WTC11 (cell line): ENCODE measurements at regions not wholly inside any gene's neighbourhood (a gene's known extent, or its start where the extent isn't known, plus 50 kb on each side); places are given as distances from the start of the nearest gene placed in this dataset.

Source experiments
- ATAC-seq: fragments of 200-7000 bp; cut with Tn5 transposase; 2 replicates; pipeline ENCODE4 v1.10.0; 2021; ENCODE audit warnings: mild to moderate bottlenecking, moderate library complexity
- CTCF ChIA-PET: fragments of 300-600 bp; sonication (Branson Sonifier 250); formaldehyde crosslinking; loops from one replicate; lab custom pipeline; 2021; ENCODE audit warnings: antibody characterized with exemption; lab: Charles Lee
- POLR2A ChIA-PET: fragments of 350-600 bp; sonication (Branson Sonifier 250); formaldehyde crosslinking; loops from one replicate; lab custom pipeline; 2021; ENCODE audit warnings: antibody characterized with exemption; lab: Charles Lee
- DNase-seq: peaks from one replicate; pipeline ENCODE4 v3.0.0; 2021; ENCODE audit warnings: low spot score
- H3K27ac Mint-ChIP-seq: 2 replicates; pipeline ENCODE4 v1.8.0; 2021; ENCODE audit warnings: mixed read lengths
- H3K27me3 Mint-ChIP-seq: 2 replicates; pipeline ENCODE4 v1.8.0; 2021; ENCODE audit warnings: low read depth, mild to moderate bottlenecking, moderate library complexity, mixed read lengths
- H3K36me3 Mint-ChIP-seq: 2 replicates; pipeline ENCODE4 v1.8.0; 2021; ENCODE audit warnings: mixed read lengths
- H3K4me1 Mint-ChIP-seq: 2 replicates; pipeline ENCODE4 v1.8.0; 2022; ENCODE audit warnings: mixed read lengths
- H3K4me3 Mint-ChIP-seq: 2 replicates; pipeline ENCODE4 v1.8.0; 2021; ENCODE audit warnings: mild to moderate bottlenecking, moderate library complexity, mixed read lengths
- H3K9me3 Mint-ChIP-seq: 2 replicates; pipeline ENCODE4 v1.8.0; 2021; ENCODE audit warnings: mixed read lengths
- CREB1 ChIP-seq: sonication (generic); formaldehyde crosslinking; IDR thresholded peaks from 2 replicates; pipeline ENCODE4 v1.8.0; 2023; ENCODE audit warnings: mild to moderate bottlenecking, missing genetic modification reagents
- ELF4 ChIP-seq: sonication (generic); formaldehyde crosslinking; IDR thresholded peaks from 2 replicates; pipeline ENCODE4 v1.8.1; 2022; ENCODE audit warnings: low read depth, mild to moderate bottlenecking, moderate library complexity, missing genetic modification reagents
- JAZF1 ChIP-seq: fragments of 250-450 bp; sonication (Bioruptor Pico); IDR thresholded peaks from 2 replicates; pipeline ENCODE4 v1.9.0; 2021; ENCODE audit warnings: moderate library complexity, mild to moderate bottlenecking, inconsistent platforms
- NFATC4 ChIP-seq: fragments of 250-450 bp; sonication (Bioruptor Pico); IDR thresholded peaks from 2 replicates; pipeline ENCODE4 v1.9.0; 2021; ENCODE audit warnings: mild to moderate bottlenecking
- NFYB ChIP-seq: sonication (generic); formaldehyde crosslinking; conservative IDR thresholded peaks from 2 replicates; pipeline ENCODE4 v1.8.0; 2022; ENCODE audit warnings: low read depth, missing genetic modification reagents
- RORB ChIP-seq: fragments of 250-450 bp; sonication (Bioruptor Pico); IDR thresholded peaks from 2 replicates; pipeline ENCODE4 v1.9.0; 2021; ENCODE audit warnings: mild to moderate bottlenecking
- TEAD4 ChIP-seq: sonication (generic); formaldehyde crosslinking; IDR thresholded peaks from 2 replicates; pipeline ENCODE4 v1.8.0; 2022; ENCODE audit warnings: mild to moderate bottlenecking, missing genetic modification reagents
- TP53 ChIP-seq: sonication (generic); formaldehyde crosslinking; IDR thresholded peaks from 2 replicates; pipeline ENCODE4 v1.8.1; 2023; ENCODE audit warnings: mild to moderate bottlenecking, missing genetic modification reagents
- ZBTB21 ChIP-seq: sonication (generic); formaldehyde crosslinking; IDR thresholded peaks from 2 replicates; pipeline ENCODE4 v1.8.1; 2023; ENCODE audit warnings: mild to moderate bottlenecking, missing genetic modification reagents, borderline replicate concordance
- ZNF138 ChIP-seq: sonication (generic); formaldehyde crosslinking; conservative IDR thresholded peaks from 2 replicates; pipeline ENCODE4 v1.8.1; 2022; ENCODE audit warnings: mild to moderate bottlenecking, moderate library complexity, missing genetic modification reagents
- ZNF423 ChIP-seq: fragments of 250-450 bp; sonication (Bioruptor Pico); IDR thresholded peaks from 2 replicates; pipeline ENCODE4 v2.1.2; 2022; ENCODE audit warnings: mild to moderate bottlenecking, moderate library complexity
- TF ChIP-seq, protein P1 (sequence below): sonication (generic); formaldehyde crosslinking; conservative IDR thresholded peaks from 2 replicates; pipeline ENCODE4 v1.8.1; 2023; ENCODE audit warnings: mild to moderate bottlenecking, low read depth, missing genetic modification reagents, moderate library complexity
- TF ChIP-seq, protein P2 (sequence below): fragments of 250-450 bp; sonication (Bioruptor Pico); IDR thresholded peaks from 2 replicates; pipeline ENCODE4 v1.9.0; 2021; ENCODE audit warnings: mild to moderate bottlenecking, borderline replicate concordance
- TF ChIP-seq, protein P3 (sequence below): sonication (generic); formaldehyde crosslinking; IDR thresholded peaks from 2 replicates; pipeline ENCODE4 v1.8.1; 2022; ENCODE audit warnings: missing genetic modification reagents, borderline replicate concordance
- TF ChIP-seq, protein P4 (sequence below): sonication (generic); formaldehyde crosslinking; IDR thresholded peaks from 2 replicates; pipeline ENCODE4 v1.8.1; 2023; ENCODE audit warnings: mild to moderate bottlenecking, missing genetic modification reagents, moderate library complexity

DNA sequence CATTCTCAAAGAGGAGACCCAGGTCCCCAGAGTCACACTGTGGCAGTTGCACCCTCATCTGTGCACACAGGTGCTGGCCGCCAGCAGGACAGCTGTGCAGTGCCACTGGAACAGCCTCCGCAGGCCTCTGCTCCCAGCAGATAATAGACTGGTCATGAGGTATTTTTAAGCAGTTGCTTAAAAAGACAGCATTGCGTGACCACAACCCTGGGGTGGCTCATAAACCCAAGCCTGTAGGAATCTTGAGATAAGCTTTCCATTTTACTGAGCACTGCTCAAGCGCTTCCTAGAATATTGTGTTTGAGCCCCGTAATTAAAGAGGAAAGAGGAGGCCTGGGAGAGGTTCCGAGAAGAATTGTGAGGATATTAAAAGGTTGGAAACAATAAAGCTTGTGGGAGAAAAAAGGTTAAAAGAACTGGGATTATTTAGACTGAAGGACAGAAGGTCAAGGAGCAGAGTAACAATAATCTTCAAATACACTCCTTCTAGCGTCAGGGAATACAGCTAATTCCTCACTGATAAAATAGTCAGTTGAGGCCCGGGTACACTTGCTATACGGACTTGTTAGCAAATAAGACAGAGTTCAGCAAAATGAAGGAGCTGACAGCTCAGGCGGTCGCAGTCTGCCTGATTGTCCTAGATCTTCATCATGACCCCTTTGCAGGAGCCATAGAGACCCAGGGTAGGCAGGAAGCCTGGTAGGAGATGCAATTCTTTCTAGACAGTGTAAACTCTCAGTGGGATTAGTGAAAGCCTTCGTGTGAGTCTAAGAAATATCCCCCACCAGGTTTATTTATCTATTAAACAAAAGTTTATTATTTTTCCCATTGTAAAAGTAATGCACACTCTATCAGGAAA, 86.2 kb upstream of the KIT start:
- Mint-ChIP-seq H3K36me3 (no peaks in the 10 kb centered on the region), H3K4me3 (no peak overlapping the region), H3K27me3 (peaks cover 66% of the 10 kb centered on the region), H3K4me1 (peaks cover 31% of the 10 kb centered on the region), H3K27ac (no peak overlapping the region)
- peak; percentile 35 for ATAC-seq
- ChIA-PET POLR2A (interaction anchor here (0.6 to 1.1 kb wide), 2 partner anchors 86 to 359 kb away, joined by 4 read pairs; partner anchors contain the start of gene KIT), CTCF (interaction anchor here (1.0 to 1.2 kb wide), 2 partner anchors 32 to 33 kb away, joined by 3 read pairs; no protein-coding TSS in a partner anchor)
- TF ChIP-seq, protein P1, sequence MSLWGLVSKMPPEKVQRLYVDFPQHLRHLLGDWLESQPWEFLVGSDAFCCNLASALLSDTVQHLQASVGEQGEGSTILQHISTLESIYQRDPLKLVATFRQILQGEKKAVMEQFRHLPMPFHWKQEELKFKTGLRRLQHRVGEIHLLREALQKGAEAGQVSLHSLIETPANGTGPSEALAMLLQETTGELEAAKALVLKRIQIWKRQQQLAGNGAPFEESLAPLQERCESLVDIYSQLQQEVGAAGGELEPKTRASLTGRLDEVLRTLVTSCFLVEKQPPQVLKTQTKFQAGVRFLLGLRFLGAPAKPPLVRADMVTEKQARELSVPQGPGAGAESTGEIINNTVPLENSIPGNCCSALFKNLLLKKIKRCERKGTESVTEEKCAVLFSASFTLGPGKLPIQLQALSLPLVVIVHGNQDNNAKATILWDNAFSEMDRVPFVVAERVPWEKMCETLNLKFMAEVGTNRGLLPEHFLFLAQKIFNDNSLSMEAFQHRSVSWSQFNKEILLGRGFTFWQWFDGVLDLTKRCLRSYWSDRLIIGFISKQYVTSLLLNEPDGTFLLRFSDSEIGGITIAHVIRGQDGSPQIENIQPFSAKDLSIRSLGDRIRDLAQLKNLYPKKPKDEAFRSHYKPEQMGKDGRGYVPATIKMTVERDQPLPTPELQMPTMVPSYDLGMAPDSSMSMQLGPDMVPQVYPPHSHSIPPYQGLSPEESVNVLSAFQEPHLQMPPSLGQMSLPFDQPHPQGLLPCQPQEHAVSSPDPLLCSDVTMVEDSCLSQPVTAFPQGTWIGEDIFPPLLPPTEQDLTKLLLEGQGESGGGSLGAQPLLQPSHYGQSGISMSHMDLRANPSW: no peak
- TF ChIP-seq NFYB (no peak), TEAD4 (CRISPR knock-in tag) (no peak), CREB1 (no peak), ELF4 (CRISPR knock-in tag) (no peak), NFATC4 (CRISPR knock-in tag) (no peak), JAZF1 (CRISPR knock-in tag) (no peak), ZBTB21 (no peak)
- TF ChIP-seq, protein P2, sequence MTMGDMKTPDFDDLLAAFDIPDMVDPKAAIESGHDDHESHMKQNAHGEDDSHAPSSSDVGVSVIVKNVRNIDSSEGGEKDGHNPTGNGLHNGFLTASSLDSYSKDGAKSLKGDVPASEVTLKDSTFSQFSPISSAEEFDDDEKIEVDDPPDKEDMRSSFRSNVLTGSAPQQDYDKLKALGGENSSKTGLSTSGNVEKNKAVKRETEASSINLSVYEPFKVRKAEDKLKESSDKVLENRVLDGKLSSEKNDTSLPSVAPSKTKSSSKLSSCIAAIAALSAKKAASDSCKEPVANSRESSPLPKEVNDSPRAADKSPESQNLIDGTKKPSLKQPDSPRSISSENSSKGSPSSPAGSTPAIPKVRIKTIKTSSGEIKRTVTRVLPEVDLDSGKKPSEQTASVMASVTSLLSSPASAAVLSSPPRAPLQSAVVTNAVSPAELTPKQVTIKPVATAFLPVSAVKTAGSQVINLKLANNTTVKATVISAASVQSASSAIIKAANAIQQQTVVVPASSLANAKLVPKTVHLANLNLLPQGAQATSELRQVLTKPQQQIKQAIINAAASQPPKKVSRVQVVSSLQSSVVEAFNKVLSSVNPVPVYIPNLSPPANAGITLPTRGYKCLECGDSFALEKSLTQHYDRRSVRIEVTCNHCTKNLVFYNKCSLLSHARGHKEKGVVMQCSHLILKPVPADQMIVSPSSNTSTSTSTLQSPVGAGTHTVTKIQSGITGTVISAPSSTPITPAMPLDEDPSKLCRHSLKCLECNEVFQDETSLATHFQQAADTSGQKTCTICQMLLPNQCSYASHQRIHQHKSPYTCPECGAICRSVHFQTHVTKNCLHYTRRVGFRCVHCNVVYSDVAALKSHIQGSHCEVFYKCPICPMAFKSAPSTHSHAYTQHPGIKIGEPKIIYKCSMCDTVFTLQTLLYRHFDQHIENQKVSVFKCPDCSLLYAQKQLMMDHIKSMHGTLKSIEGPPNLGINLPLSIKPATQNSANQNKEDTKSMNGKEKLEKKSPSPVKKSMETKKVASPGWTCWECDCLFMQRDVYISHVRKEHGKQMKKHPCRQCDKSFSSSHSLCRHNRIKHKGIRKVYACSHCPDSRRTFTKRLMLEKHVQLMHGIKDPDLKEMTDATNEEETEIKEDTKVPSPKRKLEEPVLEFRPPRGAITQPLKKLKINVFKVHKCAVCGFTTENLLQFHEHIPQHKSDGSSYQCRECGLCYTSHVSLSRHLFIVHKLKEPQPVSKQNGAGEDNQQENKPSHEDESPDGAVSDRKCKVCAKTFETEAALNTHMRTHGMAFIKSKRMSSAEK (CRISPR knock-in tag): no peak
- TF ChIP-seq, protein P3, sequence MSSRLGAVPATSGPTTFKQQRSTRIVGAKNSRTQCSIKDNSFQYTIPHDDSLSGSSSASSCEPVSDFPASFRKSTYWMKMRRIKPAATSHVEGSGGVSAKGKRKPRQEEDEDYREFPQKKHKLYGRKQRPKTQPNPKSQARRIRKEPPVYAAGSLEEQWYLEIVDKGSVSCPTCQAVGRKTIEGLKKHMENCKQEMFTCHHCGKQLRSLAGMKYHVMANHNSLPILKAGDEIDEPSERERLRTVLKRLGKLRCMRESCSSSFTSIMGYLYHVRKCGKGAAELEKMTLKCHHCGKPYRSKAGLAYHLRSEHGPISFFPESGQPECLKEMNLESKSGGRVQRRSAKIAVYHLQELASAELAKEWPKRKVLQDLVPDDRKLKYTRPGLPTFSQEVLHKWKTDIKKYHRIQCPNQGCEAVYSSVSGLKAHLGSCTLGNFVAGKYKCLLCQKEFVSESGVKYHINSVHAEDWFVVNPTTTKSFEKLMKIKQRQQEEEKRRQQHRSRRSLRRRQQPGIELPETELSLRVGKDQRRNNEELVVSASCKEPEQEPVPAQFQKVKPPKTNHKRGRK (CRISPR knock-in tag): no peak
- TF ChIP-seq, all 79 proteins: peak for 0
- no peak for DNase-seq
- H3K9me3 Mint-ChIP-seq: no peaks in the 10 kb centered on the region

DNA sequence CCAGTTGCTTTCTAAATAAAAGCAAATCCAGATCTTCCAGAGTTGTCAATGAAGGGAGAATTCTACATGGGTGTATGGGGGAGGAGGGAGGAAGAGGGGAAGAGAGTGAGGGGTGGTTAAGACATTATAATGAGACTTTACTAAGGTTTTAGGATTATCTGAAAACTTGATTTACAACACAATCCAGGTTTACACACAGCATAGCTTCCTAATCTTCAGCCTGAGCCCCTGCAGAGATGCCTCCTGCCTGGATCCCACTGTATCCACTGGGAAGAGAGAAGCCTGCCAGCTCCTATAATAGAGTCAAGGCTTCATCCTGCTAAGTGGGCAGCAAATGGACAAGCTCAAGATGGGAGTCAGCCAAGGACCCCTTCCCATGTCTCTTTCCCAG, 85.6 kb upstream of the KIT start:
- Mint-ChIP-seq H3K27ac (no peak overlapping the region), H3K4me3 (no peak overlapping the region), H3K4me1 (peaks cover 31% of the 10 kb centered on the region), H3K27me3 (peaks cover 66% of the 10 kb centered on the region), H3K9me3 (no peaks in the 10 kb centered on the region), H3K36me3 (no peaks in the 10 kb centered on the region)
- ATAC-seq (peak; percentile 75), DNase-seq (no peak)
- ChIA-PET POLR2A (interaction anchor here (1.1 kb wide), 1 partner anchor 86 kb away, joined by 4 read pairs; the partner anchor contains the start of gene KIT), CTCF (interaction anchor here (1.0 to 1.2 kb wide), 2 partner anchors 33 kb away, joined by 3 read pairs; no protein-coding TSS in a partner anchor)
- TF ChIP-seq ZNF138 (CRISPR knock-in tag) (no peak), ZNF423 (0 out of 2 replicates have a peak, but pooled peaks have one; percentile 21)

DNA sequence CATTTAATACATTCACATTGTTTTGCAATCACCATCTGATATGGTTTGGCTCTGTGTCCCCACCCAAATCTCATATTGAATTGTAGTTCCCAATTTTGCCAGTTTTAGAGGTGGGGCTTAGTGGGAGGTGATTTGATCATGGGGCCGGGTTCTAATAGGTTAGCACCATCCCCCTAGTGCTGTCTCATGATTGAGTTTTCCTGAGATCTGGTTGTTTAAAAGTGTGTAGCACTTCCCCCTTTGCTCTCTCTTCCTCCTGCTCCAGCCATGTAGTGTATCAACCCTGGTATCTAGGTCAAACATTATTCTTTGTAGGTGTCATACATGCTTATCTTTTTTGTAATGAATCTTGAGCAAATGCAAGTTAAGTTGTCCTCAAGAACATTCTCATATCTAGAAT, 83.3 kb upstream of the KIT start:
- ATAC-seq: no peak
- no peaks in the 10 kb centered on the region for H3K36me3 Mint-ChIP-seq
- H3K27ac Mint-ChIP-seq: no peak overlapping the region
- peaks cover 61% of the 10 kb centered on the region for H3K27me3 Mint-ChIP-seq
- ChIA-PET CTCF (no interaction called here), POLR2A (no interaction called here)
- DNase-seq: no peak
- H3K9me3 Mint-ChIP-seq: 0 out of 2 replicates have a peak, but pooled peaks cover 1% of the 10 kb centered on the region
- TF ChIP-seq, protein P4, sequence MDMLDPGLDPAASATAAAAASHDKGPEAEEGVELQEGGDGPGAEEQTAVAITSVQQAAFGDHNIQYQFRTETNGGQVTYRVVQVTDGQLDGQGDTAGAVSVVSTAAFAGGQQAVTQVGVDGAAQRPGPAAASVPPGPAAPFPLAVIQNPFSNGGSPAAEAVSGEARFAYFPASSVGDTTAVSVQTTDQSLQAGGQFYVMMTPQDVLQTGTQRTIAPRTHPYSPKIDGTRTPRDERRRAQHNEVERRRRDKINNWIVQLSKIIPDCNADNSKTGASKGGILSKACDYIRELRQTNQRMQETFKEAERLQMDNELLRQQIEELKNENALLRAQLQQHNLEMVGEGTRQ (CRISPR knock-in tag): no peak
- no peak for TF ChIP-seq ZBTB21
- TF ChIP-seq RORB (CRISPR knock-in tag): no peak
- no peak for TF ChIP-seq TP53
- H3K4me1 Mint-ChIP-seq: peaks cover 31% of the 10 kb centered on the region
- H3K4me3 Mint-ChIP-seq: no peak overlapping the region
